GM21576 (cell line): ENCODE measurements at regions not wholly inside any gene's neighbourhood (a gene's known extent, or its start where the extent isn't known, plus 50 kb on each side); places are given as distances from the start of the nearest gene placed in this dataset.

ENCODE experiments used
- ATAC-seq: cut with Tn5 transposase; IDR thresholded peaks from one replicate; pipeline ENCODE4 v1.9.1; 2021; ENCODE audit warnings: mild to moderate bottlenecking, moderate library complexity; ENCODE audit not compliant: unreplicated experiment

DNA sequence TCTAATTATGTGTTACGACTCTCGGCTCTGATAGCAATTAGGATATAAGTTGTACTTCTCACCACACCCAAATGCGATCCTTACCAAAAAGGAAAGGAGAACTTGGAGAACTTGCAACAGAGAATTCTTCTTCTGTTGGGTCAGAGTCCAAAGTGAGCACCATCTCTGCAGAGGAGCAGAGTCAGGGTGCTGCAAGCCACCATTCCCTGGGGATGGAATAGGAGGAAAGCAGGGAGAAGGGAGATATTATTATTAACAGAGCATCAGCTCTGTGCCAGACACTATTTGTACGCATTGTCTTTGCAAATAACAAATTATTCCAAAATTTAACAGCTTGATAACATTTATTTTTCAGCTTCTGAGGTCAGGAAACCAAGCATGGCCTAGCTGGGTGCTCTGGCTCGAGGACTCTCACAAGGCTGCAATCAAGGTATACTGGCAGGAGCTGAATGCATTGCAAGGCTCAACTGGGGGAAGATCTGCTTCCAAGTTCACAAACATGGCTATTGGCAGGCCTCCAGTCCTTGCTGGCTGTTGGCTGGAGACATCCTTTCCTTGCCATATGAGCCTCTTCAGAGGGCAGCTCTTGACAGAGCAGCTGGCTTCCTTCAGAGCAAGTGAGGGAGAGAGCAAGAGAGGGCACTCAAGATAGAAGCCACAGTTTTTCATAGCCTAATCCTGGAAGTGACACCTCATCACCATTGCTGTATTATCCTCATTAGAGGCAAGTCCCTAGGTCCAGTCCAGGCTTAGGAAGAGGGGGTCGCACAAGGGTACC, 296.2 kb upstream of the CDH5 start:
- ATAC-seq: no peak

DNA sequence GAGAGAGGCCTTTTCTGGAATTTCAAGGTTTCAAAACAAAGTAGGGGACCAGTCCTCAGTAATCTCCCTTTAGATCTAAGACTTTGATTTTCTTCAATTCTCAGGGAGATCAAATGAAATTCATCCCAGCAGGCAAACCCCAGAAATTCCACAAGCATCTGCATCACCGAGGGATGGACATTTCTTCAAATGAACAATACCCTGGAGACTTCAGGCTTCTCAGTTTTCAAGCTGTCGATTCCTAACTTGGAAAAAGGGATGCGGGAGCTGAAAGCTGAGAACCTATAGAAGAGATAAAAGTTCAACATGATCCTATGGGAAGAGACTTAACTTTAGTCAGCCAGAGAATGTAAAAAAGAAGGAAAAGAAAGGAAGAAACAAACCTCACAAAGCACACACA, 296.9 kb upstream of the CDH5 start:
- no peak for ATAC-seq

DNA sequence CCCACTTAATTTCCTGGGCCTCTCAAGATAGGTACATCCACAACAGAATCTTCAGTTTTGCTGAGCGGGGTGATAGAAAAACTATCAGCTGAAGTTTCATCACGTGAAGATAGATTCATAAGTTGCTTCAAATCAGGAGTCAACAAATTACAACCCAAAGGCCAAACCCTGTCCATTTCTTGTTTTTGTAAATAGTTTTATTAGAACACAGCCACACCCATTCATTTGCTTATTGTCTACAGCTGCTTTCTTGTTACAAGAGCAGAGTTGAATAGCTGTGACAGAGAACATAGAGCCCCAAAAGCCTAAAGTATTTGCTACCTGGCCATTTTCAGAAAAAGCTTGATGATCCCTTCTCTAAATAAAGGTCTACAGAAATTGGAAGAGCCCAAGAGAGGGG, 300.1 kb upstream of the CDH5 start:
- ATAC-seq: no peak

DNA sequence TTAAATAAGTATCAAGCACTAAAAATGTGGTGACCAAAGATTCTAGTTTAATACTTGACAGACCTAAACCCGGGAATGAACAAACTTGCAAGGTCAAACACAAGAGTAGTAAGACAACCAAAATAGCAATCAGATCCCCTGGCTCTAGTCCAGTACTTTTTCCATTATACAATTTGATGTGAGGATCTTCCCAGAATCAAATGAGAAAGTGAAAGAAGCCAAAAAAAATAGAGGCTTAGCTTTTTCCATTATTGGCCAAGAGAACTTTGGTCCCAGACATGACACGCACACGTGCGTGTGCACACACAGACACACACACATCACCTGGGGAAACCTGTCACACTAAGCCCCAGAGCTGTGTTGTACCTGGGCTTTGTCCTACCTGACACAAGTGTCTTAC, 300.6 kb upstream of the CDH5 start:
- ATAC-seq: no peak

DNA sequence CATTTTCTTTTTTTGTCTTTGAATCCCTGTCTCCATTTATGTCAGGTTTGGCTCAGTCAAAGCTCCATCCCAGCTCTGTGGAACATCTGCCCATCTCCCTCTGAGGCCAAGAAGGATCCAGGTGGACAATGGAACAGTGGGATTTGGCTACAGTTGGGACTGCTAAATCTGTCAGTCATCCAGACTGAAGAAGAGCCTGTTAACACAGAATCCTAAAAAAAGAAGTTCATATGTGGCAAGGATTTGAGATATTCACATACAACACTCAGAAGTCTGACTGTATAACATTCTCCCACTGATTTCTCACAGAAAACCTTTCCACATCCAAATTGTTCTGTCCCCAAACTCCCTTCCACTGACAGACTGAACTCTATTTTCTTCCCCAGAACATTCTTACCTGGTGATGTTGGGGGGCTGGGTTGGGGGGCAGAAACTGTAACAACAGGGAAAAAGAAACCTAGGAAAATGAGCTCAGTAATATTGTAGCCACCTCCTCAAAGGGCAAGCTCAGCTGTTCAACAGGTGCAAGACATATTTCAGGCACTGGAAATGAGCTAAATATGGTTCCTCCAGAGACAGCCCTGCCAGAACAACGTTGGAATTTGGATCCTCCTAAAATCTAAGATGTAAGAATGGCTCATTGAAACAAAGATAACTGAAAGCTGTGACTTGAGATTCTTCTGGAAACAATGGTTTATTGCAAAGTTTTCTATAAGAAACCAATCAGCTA, 301.5 kb upstream of the CDH5 start:
- ATAC-seq: no peak

DNA sequence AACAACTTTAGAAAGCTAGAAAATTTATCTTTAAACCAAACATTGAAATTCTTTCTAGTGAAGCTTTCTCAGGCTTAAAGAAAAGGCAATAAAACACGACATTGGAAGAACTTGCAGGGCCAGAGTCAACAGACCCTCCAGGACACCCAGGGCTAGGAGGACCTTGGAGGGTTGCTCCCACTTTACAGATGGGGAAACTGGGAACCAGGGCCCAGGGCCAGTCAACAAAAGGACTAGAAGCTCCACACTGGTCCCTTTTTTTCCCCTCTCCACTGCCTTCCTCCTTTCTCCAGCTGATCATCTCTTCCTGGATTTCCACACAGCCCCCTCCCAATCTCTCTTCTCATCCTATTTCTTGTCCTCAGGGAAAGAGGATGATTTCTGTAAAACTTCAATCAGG, 307.7 kb upstream of the CDH5 start:
- no peak for ATAC-seq

DNA sequence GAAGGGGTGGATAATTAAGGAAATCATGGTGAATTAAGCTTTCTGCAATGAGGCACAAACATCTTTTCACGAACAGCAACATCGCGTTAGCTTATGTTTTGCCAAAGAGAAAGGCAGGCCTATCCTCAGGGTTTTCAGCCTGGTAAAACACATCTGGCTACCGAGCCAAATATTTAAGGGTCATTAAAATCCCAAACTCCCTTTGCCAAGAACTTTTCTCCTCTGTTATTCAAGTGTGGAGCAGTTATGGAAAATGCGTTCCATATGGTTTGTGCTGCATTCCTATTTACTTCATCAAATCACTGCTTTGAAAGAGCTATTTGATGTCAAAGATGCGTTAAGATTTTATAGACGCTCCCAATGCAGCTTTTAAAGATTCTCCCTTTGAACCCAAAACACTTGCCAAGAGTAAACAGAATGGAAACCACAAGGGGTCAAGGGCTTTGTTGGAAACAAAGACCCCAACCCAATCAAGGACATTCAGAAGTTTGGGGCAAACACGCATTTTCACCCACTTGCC, 308.3 kb upstream of the CDH5 start:
- ATAC-seq: no peak

DNA sequence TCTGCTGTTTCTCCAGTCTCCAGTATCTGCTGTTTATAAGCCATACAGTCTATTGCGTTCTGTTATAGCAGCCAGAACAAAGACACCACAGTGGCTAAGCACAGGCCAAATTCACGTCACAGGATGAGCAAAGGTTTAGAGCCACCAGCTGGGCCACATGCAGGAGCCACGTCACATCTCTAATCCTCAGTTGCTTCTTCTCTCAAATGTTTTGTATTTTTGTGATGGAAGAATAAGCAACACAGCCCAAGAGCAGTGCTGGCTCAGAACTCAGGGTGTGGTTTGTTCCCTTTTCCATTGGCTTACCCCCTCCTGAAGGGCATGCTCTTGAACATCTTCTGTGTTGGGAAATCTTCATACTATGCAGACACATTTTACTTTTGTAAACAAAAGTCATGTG, 309.4 kb upstream of the CDH5 start:
- ATAC-seq: no peak

DNA sequence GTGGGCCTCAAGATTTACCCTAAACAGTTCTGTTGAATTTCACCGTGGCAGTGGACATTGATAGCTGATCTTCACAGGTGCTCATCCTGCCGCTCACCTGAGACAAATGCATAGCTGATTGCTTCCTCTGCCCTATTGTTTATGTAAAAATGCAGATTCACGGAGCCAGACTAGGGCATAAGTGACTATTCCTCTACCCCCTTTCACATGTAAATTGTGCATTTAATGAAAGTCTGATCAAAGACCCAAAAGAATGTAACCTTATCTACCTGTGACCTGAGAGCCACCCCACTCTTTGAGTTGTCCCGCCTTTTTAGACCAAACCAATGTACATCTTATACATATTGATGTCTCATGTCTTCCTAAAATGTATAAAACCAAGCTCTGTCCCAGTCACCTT, 312.4 kb upstream of the CDH5 start:
- ATAC-seq: no peak

DNA sequence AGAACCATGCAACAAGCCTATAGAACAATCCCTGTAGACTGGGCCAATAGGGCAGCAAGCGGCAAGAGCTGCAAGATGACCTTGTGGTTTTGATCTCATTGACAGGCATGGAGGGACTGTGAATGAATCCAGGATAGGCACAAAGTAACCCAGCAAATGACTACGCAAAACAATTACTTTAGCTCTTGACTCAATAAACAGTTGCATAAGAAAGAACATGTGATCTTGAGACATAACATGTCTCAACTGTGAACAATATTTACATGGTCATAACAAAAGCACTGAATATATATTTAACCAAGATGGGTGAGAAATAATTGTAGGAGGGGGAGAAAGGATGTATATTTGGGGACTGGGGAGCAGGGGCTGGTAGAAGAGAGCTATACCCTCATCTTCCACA, 313.7 kb upstream of the CDH5 start:
- ATAC-seq: no peak

DNA sequence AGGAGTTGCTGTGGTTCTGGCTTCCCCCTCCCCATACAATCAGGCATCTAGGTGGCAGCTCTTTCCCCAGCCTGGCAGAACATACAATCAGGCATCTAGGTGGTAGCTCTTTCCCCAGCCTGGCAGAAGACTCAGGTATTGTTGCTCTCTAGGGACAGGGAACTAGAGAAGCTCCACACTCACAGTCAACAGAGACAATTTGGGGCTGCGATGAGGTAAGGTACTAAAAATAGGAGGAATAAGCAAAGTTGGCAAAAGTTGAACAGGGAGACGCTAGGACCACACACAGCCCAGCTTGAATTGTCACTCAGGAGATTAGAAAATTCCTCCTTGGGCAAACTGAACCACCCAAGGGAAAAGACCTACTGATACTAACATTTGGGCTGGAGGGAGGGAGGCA, 315.5 kb upstream of the CDH5 start:
- no peak for ATAC-seq

DNA sequence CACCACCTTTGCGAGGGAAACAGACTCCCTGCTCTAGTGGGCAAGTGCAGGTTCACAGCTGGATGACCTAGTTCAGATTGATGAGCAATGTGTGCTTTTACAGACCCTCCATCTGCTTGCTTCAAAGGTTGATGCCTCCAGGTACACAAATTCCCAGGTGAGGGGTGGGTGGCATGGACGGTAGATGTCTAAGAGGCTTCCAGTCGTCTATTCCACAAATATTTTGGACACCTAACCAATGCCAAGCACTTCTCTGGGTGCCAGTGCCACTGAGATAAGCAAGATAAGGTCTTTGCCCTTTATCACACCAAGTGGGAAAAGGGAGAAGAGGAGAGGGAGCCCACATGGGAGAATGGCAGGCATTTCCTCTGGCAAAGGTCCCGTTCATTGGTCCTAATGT, 316.6 kb upstream of the CDH5 start:
- ATAC-seq: no peak

DNA sequence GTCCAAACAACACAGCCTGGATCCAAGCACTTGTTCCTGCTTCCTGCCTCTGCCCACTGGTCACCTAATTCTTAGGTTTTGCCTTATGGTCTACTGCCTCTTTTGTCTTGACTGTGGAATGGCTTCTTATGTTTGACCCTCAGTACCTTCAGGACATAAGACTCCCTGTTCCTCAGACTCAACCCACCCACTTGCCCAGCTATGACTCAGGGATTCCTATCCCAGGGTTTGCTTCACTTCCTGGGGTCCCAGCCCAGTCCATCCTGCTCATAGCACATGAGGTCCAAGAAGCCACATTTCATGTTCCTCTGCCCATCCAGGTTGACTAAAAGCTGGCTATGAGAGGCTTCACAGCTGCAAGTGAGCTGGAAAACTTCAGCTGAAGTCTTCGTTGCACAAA, 320.9 kb upstream of the CDH5 start:
- ATAC-seq: no peak

DNA sequence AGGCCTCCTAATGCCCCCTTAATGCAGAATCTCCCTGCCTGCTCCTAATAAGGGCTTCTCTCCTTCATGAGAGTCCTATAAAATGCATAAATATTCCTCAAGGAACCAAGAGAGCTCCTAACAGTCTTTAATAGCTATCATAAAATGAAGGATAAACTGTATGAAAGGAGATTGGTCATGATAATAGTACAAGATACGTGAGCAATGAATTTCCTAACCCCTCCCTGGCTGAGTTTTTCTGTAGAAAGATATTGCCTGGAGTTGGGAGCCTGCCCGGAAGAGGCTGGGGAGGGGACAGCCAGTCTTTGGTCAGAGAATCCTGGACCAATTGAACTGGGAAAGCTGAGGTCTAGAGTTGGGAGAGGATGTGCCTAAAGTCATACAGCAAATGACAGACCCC, 321.9 kb upstream of the CDH5 start:
- no peak for ATAC-seq

DNA sequence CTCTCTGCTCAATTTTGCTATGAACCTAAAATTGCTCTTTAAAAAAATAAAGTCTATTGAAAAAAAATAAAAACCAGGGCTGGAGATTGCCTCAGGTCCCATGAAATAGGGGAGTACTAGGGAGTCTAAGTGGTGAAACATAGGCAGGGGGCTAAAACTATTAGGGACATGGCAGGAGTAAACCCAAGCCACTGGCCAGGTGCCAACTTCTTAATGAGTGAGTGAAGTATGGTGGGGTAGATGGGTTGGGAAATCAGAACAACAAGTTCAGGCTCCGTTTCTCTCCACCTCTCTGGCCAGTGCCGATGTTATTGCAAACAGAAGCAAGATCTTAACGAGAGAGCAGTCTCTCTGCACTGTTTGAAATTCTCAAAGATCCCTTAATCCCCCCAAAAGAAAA, 322.4 kb upstream of the CDH5 start:
- no peak for ATAC-seq

DNA sequence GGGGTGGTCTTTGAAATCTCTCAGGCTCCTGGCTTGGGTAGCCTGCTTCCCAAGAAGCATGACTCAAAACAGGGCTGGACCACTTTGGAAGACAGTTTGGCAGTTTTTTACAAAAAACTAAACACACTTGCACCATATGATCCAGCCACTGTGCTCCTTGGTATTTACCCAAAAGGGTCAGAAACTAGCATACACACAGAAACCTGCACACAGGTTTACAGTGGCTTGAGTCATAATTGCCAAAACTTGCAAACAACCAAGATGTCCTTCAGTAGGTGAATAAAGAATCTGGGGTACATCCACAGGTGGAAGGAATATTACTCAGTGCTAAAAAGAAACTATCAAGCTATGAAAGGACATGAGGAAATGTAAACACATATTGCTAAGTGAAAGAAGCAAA, 323.2 kb upstream of the CDH5 start:
- ATAC-seq: no peak

DNA sequence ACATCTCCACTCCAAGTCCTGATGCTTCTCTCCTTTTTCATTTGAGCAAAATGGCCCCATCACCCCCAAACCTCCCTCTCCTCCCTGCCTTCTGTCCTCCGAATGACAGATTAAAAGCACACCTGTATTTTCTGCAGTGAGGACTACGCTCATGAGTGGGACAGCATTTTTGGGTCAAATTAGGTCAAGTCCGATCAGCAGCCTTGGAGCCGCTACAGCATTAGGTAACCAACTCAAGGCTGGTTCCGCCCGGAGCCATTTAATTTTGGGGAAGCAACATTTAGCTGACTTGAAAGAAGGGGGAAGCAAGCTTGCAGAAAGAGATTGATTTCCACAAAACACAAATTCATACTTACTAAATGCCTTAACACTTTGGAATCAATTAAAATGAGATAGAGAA, 324.1 kb upstream of the CDH5 start:
- ATAC-seq: no peak

DNA sequence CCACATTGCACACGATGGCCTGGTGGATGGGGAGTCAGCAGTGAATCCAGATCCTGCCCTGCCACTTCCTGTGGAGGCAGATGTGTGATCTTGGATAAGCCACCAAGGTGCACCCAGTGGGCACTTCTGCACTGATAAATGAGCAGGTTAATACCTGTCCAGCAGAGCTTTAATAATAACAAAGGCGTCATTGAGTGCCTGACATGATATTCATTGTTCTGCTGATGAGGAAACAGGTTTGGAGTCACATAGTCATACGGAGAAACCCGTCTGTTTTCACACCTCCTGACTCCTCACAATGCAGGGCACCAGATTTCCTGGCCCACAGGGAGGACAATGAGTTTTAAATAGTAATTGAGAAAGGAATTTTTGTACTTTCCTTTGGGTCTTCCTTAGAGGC, 324.6 kb upstream of the CDH5 start:
- no peak for ATAC-seq

DNA sequence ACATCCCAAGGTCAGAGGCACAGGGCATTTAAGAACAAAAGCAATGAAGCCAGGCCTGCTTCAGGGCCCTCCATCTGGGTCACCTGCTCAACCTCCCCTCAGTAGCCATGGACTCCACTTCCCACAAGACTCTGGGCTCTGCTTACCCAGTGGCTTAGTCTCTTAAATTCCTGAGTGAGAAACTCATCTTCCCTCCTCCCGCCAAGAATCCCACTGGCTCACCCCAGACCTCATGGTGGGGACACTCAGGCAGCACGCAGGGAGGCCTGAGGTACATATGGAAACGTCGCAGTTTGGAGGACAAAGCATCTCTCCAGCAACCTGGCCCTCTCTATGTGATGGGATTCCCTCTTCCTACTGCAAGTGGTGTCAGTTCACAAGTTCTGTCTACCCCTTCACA, 326.7 kb upstream of the CDH5 start:
- ATAC-seq: no peak

DNA sequence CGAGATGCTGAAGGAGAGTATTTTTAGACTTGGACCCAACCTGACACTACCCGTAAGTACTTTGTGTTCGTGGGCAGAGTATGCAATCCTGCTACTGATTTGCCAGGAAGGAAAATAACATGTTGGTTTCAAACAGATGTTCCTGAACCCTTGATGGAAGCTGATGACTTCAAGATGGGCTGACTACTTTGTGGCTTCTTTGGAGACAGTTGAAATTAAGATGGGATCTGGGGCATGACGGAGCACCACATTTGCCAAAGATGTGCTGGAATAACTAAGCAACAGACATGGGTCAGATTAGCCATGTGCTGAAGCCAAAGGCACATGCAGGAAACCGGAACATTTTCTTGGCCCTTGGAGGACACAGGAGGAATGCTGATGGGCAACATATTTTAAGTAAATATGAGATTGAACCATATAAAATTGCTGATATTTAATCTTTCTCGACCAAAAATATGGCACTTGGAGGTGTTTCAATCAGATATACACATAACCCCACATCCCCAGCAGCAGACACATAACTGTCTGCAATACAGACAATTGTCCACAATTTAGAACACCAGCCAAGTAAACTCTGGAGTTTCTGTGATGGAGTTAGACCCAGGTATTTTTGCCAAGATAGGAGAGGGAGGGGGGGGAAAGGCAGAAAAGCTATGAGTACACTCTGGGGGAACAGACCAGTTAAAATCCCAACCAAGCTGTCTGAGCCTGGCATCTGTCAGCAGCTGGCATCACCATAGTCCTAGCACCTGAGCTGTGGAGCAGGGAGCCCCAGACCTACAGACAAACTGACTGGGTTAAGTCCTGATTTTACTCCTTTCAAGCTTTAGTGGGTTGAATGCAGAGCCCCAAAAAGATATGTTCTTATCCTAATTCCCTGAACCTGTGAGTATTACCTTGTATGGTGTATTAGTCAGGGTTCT, 329.4 kb upstream of the CDH5 start:
- no peak for ATAC-seq

DNA sequence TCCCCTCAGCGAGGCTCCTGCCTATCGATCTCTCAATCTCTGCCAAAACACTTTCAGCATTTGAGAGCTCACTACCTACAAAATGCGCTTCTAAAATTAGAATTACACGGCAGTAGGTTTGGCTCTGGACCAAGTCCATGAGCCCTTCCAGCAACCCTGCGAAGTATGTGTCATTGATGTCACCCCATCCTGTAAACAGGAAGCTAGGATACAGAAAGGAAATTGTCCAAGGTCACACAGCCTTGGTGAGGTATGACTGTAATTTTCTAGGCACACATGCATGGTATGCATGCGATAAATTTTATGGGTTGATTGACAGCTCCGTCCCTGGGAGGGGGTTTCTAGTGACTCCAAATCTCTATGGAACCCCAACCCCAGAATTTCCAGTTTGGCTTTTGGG, 330.3 kb upstream of the CDH5 start:
- no peak for ATAC-seq
